GM19023 (cell line): ENCODE measurements at regions not wholly inside any gene's neighbourhood (a gene's known extent, or its start where the extent isn't known, plus 50 kb on each side); places are given as distances from the start of the nearest gene placed in this dataset.

Experiments
- ATAC-seq: cut with Tn5 transposase; IDR thresholded peaks from one replicate; pipeline ENCODE4 v1.9.1; 2021; ENCODE audit warnings: mild to moderate bottlenecking, moderate library complexity; ENCODE audit not compliant: unreplicated experiment

DNA sequence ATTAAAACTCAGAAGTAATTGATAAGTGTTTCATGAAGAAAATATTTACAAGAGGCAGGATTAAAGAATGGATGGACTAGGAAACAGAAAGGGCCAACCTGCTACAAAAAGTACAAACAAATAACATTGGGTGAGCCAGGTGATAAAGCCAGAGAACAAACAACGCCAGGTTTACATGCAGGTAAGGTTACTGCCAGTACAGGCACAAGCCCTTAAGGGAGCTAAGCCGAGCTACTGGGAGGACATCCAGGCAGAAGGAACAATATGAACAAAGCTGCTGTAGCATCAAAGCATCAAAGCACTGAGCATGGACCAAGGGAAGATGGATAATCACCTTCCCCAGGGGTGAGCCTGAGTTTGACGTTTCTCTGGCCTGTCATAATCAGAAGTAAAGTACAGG lies 380.7 kb downstream of the SEC16B start:
- ATAC-seq: no peak

DNA sequence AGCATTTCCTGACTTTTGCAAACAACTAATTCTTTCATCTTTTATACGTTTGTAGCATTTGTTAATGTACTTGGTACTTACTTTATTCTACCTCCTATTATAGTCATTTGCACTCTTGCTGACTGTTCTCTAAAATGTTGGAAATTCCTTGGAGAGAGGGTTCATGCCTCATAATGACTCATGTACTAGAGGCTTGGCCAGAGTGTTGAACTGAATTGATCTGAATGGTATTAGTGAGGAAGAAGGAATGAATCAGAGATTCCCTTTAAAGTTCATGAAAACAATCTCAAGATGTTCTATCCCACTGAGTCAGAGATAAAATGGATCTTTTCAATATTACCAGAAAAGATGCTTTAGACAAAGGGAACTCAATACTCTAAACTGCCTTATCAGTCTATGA lies 383.4 kb downstream of the SEC16B start:
- no peak for ATAC-seq

DNA sequence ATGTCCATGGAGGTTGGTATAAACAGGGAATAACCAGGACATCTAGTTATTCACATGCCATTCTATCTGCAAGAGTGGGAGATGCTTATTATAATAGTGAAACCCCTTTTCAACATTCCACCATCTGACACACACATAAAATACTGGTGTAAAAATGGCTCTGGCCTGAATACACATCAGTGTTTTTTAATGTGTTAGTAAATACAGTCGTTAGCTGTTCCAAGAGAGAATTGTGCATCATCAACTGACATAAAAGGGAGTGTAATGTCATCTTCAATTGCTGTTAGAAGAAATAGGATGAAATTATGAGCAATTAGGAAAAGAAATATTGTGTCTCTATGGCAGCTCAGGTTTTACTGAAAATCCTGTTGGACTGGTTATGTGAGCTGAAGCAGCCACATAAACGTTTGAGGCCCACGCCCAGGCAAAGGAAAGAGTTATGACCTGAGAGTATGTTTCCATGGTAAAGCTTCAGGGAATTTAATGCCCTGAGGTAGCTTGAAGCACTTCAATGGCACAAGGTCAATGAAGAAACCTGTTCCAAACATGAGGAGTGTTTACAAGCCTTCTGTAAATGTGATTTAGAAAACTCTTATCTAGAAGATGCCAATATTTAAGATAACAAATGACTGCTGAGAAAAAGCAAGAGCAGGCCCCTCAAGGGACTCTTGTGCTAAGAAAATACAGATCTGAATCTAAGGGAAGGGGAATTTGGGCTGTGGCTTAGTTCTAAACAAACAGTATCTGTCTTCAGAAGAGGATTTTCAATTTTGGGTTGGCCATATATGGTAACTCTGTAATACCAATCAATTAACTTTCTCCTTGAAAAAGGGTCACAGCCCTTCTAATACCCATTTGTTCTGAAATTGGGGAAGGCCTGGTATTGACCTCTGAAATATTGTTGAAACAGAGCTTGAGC lies 384.3 kb downstream of the SEC16B start:
- ATAC-seq: no peak

DNA sequence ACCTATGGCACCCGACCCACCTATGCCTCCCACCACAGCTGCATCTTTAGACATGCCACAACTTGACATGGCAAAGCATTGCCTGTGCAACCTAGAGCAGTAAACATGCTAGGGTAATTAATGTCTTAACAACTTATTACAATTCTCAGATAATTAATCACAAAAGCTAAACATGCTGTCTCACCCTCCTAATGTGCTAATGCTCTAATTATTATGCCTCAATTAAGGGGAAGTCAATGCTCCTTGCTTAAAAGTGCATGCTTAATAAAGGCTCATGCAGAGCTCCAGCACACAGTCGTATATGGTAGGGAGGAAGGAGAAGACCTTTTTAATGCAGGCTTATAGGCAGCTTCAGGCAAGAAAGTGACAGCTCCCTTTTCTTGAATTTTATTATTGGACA lies 396.0 kb downstream of the SEC16B start:
- no peak for ATAC-seq

DNA sequence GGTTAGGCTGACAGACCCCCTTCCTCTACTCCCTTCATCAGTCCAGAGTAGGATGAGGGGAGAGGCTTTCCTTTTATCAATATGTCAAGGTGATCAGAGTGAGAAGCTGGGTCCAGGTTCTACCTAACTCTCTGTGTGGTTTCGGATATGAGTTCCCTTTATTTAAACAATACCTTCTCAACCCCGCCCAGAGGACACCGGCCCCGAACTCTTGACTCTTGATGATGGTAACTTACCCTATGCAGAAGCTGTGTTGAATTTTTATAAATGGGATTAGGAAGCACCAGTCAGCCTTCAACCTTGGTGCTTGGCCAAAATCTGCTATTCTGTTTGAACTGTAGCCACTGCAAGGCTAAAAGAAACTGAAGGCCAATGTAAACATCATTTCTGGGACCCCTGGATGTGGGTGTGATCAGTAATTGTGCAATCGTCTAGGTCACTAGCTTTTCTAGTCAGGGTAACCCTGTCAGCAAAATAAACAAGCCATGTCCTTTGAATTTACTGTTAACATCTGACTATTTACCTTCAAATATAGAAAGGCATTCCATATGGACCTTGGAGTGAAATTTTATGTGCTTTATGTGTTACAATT lies 398.3 kb downstream of the SEC16B start:
- no peak for ATAC-seq

DNA sequence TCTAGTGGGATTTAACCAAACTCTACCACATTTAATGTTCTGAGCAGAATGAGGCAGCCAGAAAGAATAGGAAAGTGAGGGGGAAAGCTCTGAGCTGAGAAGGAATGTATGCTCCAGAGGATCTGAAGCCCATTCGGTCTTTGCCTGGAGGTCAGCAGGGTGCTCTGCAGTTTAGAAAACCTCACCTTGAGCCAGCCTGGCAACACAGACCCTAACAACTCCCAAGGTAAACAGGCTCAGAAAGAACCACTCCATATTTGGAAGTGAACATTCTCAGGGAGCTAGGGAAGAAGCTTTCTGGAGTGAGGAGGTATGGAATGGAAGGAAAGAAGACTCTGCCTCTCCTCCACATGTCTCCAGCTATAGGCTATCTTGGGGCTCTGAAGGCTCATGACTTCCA lies 398.8 kb downstream of the SEC16B start:
- ATAC-seq: no peak

DNA sequence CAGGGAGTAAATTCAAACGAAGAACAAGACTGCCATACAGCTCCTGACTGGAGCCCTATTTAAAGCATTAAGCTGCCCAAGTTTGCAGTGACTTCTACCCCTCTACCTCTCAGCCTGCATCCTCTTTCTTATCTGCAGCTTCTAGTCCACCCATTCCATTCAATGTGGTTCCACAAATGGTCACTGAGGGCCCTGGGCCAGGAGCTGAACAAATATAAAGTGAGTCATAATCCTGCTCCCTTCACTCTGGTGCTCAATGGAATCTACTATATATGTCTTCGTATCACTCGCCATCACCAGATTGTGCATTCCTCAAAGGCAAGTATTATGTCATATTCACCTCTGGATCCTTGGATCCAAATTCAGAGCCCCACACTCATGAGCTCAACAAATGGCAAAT lies 398.7 kb downstream of the BRINP2 start:
- ATAC-seq: no peak

DNA sequence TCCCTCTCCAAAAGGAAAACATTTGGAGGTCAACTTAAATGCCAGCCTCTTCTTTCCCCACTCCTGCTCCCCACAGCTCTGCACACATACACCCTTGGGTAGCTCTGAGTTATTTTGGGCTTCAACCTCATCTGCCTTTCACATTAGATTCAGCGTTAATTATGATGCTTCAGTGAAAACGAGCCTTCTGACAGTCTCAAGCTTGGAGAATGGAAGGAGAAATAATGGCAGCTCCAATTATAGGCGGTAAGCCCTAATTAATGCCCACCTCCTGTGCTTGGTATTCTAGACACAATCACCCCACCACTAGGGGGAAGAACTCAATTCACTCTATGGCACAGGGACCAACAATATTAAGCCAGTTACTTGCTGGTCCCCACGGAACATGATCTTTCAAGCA lies 397.9 kb downstream of the BRINP2 start:
- no peak for ATAC-seq

DNA sequence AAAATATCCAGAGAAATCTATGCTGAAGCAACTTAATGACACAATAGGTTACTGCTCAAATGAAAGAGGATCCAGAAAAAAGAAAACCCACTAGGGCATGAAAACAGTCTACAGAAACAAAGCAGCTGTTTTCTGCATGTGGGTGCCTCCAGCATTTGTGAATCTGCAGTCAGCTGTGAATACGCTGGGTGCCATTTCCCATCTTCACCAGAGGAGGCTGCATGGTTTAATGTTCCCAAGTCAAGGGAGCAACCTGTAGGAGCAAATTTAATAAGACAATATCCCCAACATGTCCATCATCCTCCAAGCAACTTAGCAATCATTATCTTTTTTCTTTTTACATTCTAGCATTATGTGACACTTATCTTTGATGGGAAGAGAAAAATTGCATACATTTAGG lies 396.6 kb downstream of the BRINP2 start:
- ATAC-seq: no peak

DNA sequence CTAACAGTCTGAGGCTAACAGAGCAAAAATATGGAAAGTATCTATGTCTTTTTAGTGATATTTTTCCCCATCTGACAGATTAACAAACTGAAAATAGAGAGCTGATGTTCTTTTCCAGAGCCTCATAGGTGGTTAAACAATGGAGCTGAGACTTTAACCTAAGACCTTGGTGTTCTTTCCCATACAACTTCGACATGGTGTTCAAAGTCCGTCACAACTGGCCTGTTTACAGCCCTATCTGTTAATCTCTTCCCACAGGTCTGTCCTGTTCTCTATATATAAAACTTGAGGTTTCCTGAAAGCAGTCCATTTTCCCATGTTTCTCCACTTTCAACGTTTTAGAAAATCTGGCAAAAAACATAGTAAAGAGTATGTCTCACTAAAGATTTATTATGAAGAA lies 395.7 kb downstream of the BRINP2 start:
- no peak for ATAC-seq

DNA sequence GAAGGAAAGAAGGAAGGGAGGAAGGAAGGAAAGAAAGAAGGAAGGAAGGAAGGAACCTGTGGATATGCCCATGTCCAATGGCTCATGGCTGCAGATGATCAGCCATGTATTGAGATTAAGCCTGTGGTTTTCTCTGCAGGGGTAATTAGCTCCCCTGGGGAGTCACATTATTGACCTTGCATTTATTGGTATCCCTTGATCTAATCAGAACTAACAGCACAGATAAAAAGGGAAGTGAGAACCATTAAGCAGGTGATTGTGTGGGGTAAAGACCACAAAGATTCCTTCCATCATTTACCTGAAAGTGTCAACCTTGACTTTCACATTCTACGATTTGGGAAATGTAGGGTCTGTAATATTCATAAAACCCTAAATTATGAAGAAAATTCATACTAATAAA lies 390.7 kb downstream of the BRINP2 start:
- no peak for ATAC-seq

DNA sequence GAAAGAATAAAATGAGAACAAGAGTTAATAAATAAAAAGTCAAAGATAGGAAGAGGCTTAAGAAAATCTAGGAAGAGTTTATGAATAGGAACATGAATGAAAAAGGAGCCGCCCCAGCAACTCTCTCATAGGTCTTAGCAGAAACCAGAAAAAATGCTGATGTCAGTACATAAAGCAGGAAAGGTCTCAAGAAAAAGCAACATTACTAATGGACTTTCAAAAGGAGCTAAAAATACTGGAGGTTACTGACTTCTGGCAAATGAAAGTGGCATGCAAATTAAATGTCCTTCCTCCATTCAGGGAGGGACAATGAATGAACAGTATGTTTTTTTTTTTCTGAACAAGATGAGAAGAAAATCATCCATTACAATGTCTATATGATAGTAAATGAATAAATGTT lies 387.6 kb downstream of the BRINP2 start:
- ATAC-seq: no peak

DNA sequence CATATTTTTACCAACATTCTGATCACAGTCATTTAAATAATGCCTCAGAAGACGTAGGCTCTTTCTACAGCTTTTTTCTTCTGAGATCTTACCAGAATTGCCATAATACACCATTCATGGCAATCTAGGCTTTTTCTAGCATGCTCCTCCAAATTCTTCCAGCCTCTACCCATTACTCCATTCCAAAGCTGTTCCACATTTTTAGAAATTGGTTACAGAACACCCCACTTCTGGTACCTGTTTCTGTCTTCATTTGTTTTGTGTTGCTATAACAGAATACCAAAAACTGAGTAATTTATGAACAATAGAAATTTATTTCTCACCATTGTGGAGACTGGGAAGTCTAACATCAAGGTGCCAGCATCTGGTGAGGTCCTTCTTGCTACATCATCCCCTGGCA lies 385.4 kb downstream of the BRINP2 start:
- ATAC-seq: no peak

DNA sequence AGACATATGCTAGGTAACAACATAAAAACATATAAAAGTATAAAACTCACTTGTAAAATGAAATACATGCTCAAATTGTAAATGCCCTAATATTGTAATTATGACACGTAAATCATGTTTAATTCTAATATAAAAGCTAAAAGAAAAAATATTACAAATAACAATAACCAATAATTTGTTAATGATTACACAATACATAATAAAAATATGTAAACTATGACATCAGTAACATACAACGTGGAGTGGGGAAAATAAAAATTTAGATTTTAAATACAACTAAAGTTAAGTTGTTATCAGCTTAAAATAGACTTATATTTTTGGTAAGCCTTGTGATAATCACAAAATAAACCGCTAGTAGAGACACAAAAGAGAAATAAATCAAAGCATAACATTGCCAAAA lies 376.4 kb downstream of the BRINP2 start:
- no peak for ATAC-seq

DNA sequence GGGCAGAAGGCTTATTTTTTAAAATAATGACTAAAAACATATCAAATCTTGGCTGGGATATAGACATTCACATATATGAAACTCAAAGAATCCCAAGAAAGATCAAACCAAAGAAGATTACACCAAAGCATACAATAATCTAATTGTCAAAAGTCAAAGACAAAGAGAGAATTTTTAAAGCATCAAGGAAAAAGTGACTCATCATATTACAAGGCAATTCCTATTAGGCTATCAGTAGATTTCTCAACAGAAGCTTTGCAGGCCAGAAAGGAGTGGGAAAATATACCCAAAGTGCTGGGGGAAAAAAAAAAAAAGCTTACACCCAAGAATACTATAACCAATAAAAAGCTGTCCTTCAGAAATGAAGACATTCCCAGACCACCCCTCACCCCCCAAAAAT lies 375.6 kb downstream of the BRINP2 start:
- ATAC-seq: no peak

DNA sequence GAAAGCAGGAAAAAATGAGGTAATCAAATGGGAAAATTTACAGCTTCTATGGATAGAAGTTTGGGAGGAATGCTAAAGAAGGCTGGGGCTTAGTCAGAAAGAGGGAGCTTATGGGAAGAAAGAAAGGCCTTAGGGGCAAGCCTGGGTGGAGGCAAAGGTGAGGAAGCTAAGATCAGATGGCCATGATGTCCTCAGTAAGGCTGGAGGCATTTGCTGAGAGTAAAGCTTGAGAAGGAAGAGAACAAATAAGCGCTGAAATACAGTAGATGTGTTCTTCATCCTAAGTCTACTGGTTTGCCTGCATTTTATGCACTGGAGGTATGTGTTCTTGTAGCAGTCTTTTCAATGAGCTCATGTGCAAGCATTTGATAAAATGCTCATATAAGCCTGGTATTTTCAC lies 355.4 kb downstream of the BRINP2 start:
- no peak for ATAC-seq

DNA sequence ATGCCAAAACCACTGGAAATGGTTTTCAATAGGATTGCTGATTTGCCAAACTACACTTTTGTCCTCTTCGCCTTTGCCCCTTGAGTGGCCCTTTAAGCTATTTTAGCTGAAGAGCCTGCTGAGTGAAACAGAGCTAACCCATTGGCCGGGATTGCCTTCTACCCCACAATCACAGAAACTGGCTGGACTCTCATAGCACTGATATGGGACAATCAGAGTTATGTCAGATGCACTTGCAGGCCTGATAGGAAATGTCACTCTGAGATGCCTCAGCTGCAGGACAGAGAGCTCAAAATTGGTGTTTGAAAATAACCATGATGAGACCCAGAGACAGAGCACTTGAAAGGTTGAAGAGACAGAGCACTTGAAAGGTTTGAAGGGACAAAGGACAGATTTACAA lies 354.4 kb downstream of the BRINP2 start:
- ATAC-seq: no peak

DNA sequence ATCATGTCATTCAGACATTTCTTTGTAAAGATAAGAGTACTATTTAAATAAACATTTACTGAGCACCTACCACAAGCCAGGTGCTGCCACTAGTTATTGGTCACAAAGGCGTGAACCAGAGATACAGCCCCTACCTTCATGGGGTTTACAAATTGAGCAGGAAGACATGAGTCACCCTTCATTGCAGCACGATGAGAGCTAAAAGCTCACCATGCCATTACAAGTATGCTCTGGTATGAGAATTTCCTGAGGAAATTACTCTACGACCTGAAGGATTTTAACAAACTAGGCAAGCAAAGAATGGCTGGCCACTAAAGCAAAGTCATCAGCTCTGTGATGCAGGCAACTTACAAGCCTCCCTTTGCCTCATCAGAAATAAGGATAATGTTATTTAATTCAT lies 346.8 kb downstream of the BRINP2 start:
- no peak for ATAC-seq

DNA sequence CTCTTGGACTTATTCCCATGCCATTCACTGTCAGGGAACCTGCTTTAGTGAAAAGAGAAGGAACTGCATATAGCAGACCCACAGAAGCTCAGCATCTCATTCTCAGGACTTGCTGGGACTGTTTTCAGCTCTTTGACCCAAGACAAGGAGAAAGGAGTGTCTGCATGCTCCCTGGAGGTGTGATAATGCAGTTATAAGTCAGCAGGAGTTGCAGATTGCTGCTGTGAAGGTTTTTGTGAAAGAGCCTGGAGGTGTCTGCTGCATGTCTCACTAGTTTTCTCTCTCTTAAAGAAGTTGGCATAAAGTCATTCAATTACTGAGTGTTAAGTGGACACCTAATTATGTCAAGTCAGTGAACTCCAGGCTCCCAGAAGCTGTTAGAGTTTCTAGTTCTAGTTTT lies 343.4 kb downstream of the BRINP2 start:
- no peak for ATAC-seq

DNA sequence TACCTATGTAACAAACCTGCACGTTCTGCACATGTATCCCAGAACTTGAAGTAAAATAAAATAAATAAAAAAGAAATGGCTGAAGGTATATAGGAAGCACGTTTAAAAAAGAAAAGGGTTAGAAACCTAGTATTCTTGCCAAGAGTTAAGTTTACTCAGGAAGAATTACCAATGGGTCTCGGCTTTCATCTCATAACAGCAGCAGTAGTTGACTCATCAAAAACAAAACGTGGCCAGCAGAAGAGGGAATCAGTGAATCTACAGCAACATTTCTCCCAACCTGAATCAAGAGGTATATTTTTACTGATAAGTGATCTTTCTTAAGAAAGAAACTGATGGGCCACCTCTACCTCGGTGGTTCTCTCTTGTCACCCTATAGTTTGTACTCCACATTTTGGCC lies 340.3 kb downstream of the BRINP2 start:
- no peak for ATAC-seq

DNA sequence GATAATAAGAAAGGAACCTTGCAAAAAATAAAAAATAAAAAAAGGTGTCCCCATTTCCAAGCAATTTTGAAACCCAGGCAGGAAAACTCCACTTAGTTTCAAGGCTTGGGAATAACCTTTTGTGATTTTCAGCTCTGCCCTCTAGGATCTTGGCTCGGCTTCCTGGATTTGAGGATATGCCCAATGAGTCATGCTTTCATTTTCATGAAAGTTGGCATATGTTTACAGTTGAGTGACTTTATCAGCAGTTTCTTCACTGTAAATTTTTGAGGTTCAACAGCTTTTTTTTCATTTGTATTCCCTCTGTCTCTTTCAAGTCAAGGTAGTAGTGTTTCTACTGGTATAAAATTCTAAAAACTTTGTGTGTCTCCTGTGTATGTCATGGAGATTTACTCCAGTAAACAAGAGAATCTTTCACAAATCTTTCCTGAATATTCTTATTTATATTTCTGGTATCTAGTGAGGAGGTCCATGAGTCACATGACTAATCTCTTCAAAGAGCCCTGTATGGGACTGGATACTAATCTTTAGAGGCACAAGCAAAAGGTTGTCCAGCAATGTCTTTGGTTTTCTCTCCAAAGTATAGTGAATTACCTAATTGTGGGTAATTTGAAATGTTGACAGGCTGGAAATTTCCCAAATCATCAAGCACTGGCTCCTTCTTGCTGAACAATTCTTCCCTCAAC lies 335.3 kb downstream of the BRINP2 start:
- no peak for ATAC-seq

DNA sequence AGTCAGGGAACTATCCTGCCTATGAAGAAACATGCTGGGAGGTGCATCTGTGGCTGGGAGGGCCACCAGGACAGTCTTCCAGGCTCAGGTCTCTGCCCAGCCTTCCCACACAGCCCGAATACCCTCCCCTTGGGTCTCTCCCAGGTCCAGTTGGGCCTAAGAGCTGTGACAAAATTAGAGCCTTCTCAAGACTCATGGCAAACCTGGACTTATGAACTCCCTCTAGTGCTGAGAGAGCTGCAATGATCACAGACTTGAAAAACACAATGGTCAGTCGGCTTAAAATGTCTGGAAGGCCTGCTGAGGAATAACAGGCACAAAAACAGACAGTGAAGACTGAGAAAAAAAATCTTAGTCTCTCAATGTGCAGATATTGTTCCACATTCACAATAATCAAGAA lies 325.1 kb downstream of the BRINP2 start:
- no peak for ATAC-seq
